Stomach (tissue), 8 donors: ENCODE measurements at regions not wholly inside any gene's neighbourhood (a gene's known extent, or its start where the extent isn't known, plus 50 kb on each side); places are given as distances from the start of the nearest gene placed in this dataset.

Experiments used
- DNase-seq, 2 donors: peaks; one replicate each; pipeline versions ENCODE4 v3.0.0 to v3.0.0-alpha.2; 2013 to 2019
- H3K27ac ChIP-seq, 5 donors: fragments of 200-600 bp in 4 of 5; sonication (generic) in 4 of 5; one replicate each; pipeline ENCODE4 v1.5.1; 2013 to 2019; ENCODE audit warnings: mild to moderate bottlenecking in 1 of 5, moderate library complexity in 1 of 5
- H3K27me3 ChIP-seq, 3 donors: fragments of 200-600 bp; sonication (generic); one replicate each; pipeline ENCODE4 v1.5.1; 2017 to 2019; ENCODE audit warnings: mixed run types in 1 of 3
- H3K36me3 ChIP-seq, 4 donors: fragments of 200-600 bp; sonication (generic); 1 replicate in 3 of 4; 2 replicates in 1 of 4; pipeline ENCODE4 v1.5.1; 2016 to 2019
- H3K4me1 ChIP-seq, 4 donors: fragments of 200-600 bp; sonication (generic); one replicate each; pipeline ENCODE4 v1.5.1; 2016 to 2019
- H3K4me3 ChIP-seq, 4 donors: fragments of 200-600 bp; sonication (generic) in 3 of 4; one replicate each; pipeline ENCODE4 v1.5.1; 2016 to 2019; ENCODE audit warnings: mild to moderate bottlenecking in 1 of 4
- H3K9me3 ChIP-seq, 4 donors: fragments of 200-600 bp; sonication (generic); one replicate each; pipeline ENCODE4 v1.5.1; 2016 to 2019
- EP300 ChIP-seq: sonication (generic); formaldehyde crosslinking; IDR thresholded peaks from one replicate; pipeline ENCODE4 v1.6.1; 2017; ENCODE audit warnings: antibody characterized with exemption
- POLR2A ChIP-seq, 4 donors: fragments of 450-650 bp; IDR thresholded peaks; one replicate each; pipeline ENCODE4 v1.6.1; 2016; ENCODE audit warnings: antibody characterized with exemption in 4 of 4, control low read depth in 2 of 4, mild to moderate bottlenecking in 1 of 4, moderate library complexity in 1 of 4
- POLR2AphosphoS5 ChIP-seq, 3 donors: sonication (generic); formaldehyde crosslinking; IDR thresholded peaks; one replicate each; pipeline ENCODE4 v1.6.1; 2016; ENCODE audit warnings: antibody characterized with exemption in 3 of 3
- WGBS, 5 donors: extraction: QIAGEN DNeasy Blood & Tissue Kit in 3 of 5; methylation state at CpG; one replicate each; pipeline versions ENCODE4 v1.1.5 to v1.1.7; 2013 to 2018; 5-methylcytosine and 5-hydroxymethylcytosine counted together
- intact Hi-C: fragments of 100-400 bp; cut with DNase I; formaldehyde crosslinking; loops from one replicate; pipeline ENCODE4 v1.15.1; 2023; ENCODE audit warnings: low total_unique reads
- TF ChIP-seq, protein P1 (sequence below), 7 experiments: fragments of 450-650 bp in 4 of 7; fragments of 200-600 bp in 3 of 7; sonication (generic) in 3 of 7; IDR thresholded peaks; one replicate each; pipeline ENCODE4 v1.5.1; 2016 to 2019; ENCODE audit warnings: antibody characterized with exemption in 7 of 7, control low read depth in 2 of 7, mild to moderate bottlenecking in 1 of 7
- donor health status: healthy with polysubstance abuse.
- donor health status: Bipolar disorder and iron deficiency.
- donor health status: healthy.

GRCh38 chr2:191618046-191618780, 59.7 kb upstream of the NABP1 start:
- DNase-seq = no peak
- Histone ChIP-seq H3K27me3 (no peaks in the 10 kb centered on the region), H3K36me3 (no peaks in the 10 kb centered on the region), H3K4me3 (no peak overlapping the region), H3K4me1 (no peaks in the 10 kb centered on the region), H3K27ac (peak overlapping the region in 2 of 5 donors; percentile 46 to 48), H3K9me3 (no peaks in the 10 kb centered on the region)
- TF ChIP-seq POLR2AphosphoS5 (IDR thresholded peaks at IDR 0.05) (no peak), EP300 (no peak), POLR2A (IDR thresholded peaks at IDR 0.05) (no peak)
- TF ChIP-seq, protein P1, sequence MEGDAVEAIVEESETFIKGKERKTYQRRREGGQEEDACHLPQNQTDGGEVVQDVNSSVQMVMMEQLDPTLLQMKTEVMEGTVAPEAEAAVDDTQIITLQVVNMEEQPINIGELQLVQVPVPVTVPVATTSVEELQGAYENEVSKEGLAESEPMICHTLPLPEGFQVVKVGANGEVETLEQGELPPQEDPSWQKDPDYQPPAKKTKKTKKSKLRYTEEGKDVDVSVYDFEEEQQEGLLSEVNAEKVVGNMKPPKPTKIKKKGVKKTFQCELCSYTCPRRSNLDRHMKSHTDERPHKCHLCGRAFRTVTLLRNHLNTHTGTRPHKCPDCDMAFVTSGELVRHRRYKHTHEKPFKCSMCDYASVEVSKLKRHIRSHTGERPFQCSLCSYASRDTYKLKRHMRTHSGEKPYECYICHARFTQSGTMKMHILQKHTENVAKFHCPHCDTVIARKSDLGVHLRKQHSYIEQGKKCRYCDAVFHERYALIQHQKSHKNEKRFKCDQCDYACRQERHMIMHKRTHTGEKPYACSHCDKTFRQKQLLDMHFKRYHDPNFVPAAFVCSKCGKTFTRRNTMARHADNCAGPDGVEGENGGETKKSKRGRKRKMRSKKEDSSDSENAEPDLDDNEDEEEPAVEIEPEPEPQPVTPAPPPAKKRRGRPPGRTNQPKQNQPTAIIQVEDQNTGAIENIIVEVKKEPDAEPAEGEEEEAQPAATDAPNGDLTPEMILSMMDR (IDR thresholded peaks at IDR 0.05) = no peak
- 67 to 88% (median 81%) methylated on average over 3 of the region's 3 CpGs for WGBS, 5 donors
- intact Hi-C loops = no loop called here

DNA sequence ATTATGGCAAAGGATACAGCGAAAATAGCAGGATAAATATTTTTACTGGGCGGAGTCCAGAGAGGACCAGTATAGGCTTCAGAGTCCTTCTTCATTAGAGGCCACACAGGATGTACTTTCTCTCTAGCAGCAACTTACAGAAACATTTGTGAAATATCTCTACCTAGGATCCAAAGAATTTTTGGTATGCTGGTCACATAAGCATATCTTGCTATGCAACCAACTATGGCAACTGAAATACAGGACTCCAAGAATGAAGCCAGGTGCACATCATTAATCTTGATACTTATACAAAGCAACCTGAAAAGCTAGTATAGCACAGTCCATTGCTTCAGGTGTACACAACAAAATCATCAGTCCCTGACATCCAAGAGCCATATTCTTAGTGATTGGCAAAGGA, 59.1 kb upstream of the NABP1 start:
- DNase-seq = no peak
- Histone ChIP-seq H3K9me3 (no peaks in the 10 kb centered on the region), H3K27me3 (no peaks in the 10 kb centered on the region), H3K27ac (no peak overlapping the region), H3K4me1 (no peaks in the 10 kb centered on the region), H3K36me3 (no peaks in the 10 kb centered on the region), H3K4me3 (no peak overlapping the region)
- intact Hi-C loops = no loop called here
- TF ChIP-seq EP300 = no peak
- TF ChIP-seq POLR2A (IDR thresholded peaks at IDR 0.05) = no peak
- TF ChIP-seq POLR2AphosphoS5 (IDR thresholded peaks at IDR 0.05) = no peak
- TF ChIP-seq, protein P1 (IDR thresholded peaks at IDR 0.05) = no peak
- 87 to 97% (median 94%) methylated on average over 2 of the region's 2 CpGs for WGBS, 5 donors

GRCh38 chr2:191620144-191620543, 57.8 kb upstream of the NABP1 start:
- intact Hi-C loops = no loop called here
- Histone ChIP-seq H3K27me3 (no peaks in the 10 kb centered on the region), H3K36me3 (no peaks in the 10 kb centered on the region), H3K4me1 (no peaks in the 10 kb centered on the region), H3K9me3 (no peaks in the 10 kb centered on the region), H3K4me3 (no peak overlapping the region), H3K27ac (no peak overlapping the region)
- 64 to 96% (median 95%) methylated on average over 1 of the region's 1 CpG for WGBS, 5 donors
- DNase-seq = no peak
- TF ChIP-seq POLR2A (IDR thresholded peaks at IDR 0.05) (no peak), POLR2AphosphoS5 (IDR thresholded peaks at IDR 0.05) (no peak), EP300 (no peak)
- TF ChIP-seq, protein P1 (IDR thresholded peaks at IDR 0.05) = no peak

DNA sequence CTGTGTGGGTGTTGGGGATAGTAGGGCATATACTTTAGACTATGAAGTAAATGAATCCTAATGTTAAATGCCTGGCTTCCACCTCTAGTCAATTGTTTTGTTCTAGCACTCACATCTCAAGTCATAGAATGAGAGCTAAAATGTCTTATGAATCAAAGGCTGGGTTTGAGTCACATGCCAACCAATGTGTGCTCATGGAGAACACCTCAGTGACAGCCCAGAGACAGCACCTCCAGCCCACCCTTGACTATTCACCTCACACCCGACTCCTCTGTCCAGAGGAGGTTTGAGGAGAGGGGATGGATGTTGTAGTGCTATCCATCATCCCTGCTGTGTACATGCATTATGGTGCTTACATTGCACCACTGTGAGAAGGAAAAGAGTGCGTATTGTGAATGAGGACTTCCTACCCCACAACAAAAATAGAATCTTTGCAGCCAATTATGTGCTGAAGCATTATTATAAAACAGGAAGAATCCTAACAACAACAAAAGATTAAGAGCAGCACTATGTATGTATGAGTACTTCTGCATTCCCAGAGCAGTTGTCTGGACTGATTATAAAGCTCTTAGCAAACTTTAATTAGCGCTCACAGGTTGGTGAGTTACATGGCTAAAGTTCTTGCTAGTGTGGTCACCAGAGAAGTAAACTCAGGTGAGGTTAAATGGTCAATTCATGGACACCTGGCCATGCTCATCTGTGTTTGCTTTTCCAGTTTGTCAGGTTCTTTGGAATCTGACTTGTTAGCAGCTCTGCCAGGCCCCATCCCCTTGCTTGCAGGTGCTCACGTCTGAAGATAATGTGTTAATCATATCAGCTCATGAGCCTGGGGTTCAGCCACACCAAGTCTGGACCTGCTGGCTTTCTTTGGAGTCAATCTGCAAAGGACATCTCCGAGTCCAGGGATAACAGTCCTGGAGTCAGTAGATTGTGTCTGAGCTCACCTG, 55.3 kb upstream of the NABP1 start:
- no peak for DNase-seq
- Histone ChIP-seq H3K27me3 (no peaks in the 10 kb centered on the region), H3K36me3 (no peaks in the 10 kb centered on the region), H3K27ac (no peak overlapping the region), H3K4me1 (no peaks in the 10 kb centered on the region), H3K4me3 (no peak overlapping the region), H3K9me3 (no peaks in the 10 kb centered on the region)
- no peak for TF ChIP-seq EP300
- 61 to 73% (median 66%) methylated on average over 5 of the region's 5 CpGs for WGBS, 5 donors
- intact Hi-C loops = no loop called here
